GM21447 (cell line): ENCODE measurements at regions not wholly inside any gene's neighbourhood (a gene's known extent, or its start where the extent isn't known, plus 50 kb on each side); places are given as distances from the start of the nearest gene placed in this dataset.

Experiments
- ATAC-seq: cut with Tn5 transposase; IDR thresholded peaks from one replicate; pipeline ENCODE4 v1.9.1; 2021; ENCODE audit not compliant: unreplicated experiment

GRCh38 chr5:124341066-124341858, 405.2 kb downstream of the ZNF608 start:
- no peak for ATAC-seq

- ATAC-seq: no peak
Measured at GRCh38 chr5:124337996-124338395, 408.4 kb downstream of the ZNF608 start.

- no peak for ATAC-seq
Measured at GRCh38 chr5:124333298-124333979, 413.0 kb downstream of the ZNF608 start.

GRCh38 chr5:124332273-124332672, 414.2 kb downstream of the ZNF608 start:
- no peak for ATAC-seq

GRCh38 chr5:124330595-124331220, 415.7 kb downstream of the ZNF608 start:
- no peak for ATAC-seq

- ATAC-seq: no peak
Measured at GRCh38 chr5:124328201-124328600, 418.2 kb downstream of the ZNF608 start.

- no peak for ATAC-seq
Measured at GRCh38 chr5:124318661-124319060, 427.8 kb downstream of the ZNF608 start.

GRCh38 chr5:124317451-124317850, 429.0 kb downstream of the ZNF608 start:
- no peak for ATAC-seq

- no peak for ATAC-seq
Measured at GRCh38 chr5:124315741-124316415, 430.6 kb downstream of the ZNF608 start.

- ATAC-seq: no peak
Measured at GRCh38 chr5:124310453-124310852, 436.0 kb downstream of the ZNF608 start.

GRCh38 chr5:124309241-124309980, 437.0 kb downstream of the ZNF608 start:
- ATAC-seq: no peak

GRCh38 chr5:124303366-124303765, 443.1 kb downstream of the ZNF608 start:
- ATAC-seq: no peak

- ATAC-seq: no peak
Measured at GRCh38 chr5:124302533-124302932, 443.9 kb downstream of the ZNF608 start.

GRCh38 chr5:124301850-124302249, 444.6 kb downstream of the ZNF608 start:
- ATAC-seq: no peak

GRCh38 chr5:124300815-124301621, 445.4 kb downstream of the ZNF608 start:
- ATAC-seq: no peak

GRCh38 chr5:124297826-124298225, 448.6 kb downstream of the ZNF608 start:
- ATAC-seq: no peak

- no peak for ATAC-seq
Measured at GRCh38 chr5:124292322-124292855, 454.1 kb downstream of the ZNF608 start.

- ATAC-seq: no peak
Measured at GRCh38 chr5:124289641-124290311, 456.7 kb downstream of the ZNF608 start.

- ATAC-seq: no peak
Measured at GRCh38 chr5:124289130-124289529, 457.3 kb downstream of the ZNF608 start.
